ENCODE measurements at regions not wholly inside any gene's neighbourhood (a gene's known extent, or its start where the extent isn't known, plus 50 kb on each side); places are given as distances from the start of the nearest gene placed in this dataset.
"Not testable (repeated sequence)": the region's sequence is repeated elsewhere in the genome, so short reads cannot be mapped to it uniquely, and the experiment has no call there.

GRCh38 chr4:38468339-38468866 is 195.6 kb upstream of the KLF3 start:
- no peak for DNase-seq (ENCODE audit: low read depth in 2 of 2)

DNA sequence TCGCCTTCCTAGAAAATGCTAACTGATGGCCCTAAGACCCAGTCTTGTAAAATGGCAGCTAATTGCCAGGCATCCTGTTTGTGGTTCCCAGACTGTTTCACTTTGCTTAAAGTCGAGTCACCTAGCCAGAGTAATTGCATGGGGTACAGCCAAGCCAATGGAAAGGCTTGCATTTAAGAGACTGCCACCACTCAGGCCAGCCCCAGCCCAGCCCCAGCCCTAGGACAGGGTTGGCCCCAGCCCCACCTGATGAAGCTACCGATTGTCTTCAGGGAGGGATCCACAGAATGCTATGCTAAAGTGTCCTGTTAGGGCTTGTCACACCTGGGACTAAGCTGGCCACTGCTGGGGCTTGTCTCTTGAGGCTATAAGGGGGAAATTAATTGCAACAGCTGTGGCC is 194.6 kb upstream of the KLF3 start:
- no peak for DNase-seq (ENCODE audit: low read depth in 2 of 2)

DNA sequence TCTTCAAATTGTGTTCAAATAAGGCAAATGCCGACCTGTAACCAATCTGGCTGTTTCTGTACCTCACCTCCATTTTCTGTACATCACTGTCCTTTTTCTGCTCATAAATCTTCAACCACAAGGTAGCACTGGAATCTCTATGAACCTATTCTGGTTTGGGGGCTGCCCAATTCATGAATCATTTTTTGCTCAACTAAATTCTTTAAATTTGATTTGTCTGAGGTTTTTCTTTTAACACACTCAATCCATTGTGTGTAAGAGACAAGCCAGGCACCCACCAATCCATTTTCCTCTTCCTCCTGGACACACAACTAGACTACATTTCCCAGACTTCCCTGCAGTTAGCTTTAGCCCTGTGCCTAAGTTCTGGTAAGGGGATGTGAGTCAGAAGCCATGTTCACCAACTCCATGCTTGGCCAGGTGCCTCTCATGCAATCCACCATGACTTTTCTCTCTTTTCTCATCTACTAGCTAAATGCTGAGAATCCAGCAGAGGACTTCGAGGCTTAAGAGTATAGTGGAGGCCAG is 193.2 kb upstream of the KLF3 start:
- no peak for DNase-seq (ENCODE audit: low read depth in 2 of 2)

DNA sequence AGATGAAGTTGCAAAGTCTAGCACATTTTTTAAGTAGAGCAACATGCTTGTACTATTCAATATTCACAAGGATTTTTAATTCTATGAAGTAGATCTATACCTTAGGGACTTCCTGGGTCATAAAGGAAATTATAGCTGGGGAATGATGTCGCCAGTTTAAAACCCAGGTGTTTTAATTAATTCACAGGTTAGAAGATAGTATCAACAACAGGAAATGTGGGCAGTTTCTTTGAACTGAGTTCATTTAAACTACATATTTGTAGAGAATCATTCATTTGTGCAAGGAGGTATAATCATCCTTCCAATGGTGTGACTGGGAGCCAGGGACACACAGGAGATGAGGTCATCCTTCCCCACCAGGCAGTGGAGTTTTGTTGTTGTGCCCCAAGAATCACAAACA is 181.3 kb upstream of the KLF3 start:
- no peak for DNase-seq (ENCODE audit: low read depth in 2 of 2)

DNA sequence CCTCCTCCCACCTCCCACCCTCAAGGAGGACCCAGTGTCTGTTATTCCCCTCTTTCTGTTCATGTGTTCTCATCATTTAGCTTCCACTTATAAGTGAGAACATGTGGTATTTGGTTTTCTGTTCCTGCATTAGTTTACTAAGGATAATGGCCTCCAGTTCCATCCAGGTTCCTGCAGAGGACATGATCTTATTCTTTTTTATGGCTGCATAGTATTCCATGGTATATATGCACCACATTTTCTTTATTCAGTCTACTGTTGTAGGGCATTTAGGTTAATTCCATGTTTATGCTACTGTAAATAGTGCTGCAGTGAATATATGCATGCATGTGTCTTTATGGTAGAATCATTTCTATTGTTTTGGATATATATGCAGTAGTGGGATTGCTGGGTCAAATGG is 180.4 kb upstream of the KLF3 start:
- DNase-seq (ENCODE audit: low read depth in 2 of 2), result not testable (repeated sequence)

DNA sequence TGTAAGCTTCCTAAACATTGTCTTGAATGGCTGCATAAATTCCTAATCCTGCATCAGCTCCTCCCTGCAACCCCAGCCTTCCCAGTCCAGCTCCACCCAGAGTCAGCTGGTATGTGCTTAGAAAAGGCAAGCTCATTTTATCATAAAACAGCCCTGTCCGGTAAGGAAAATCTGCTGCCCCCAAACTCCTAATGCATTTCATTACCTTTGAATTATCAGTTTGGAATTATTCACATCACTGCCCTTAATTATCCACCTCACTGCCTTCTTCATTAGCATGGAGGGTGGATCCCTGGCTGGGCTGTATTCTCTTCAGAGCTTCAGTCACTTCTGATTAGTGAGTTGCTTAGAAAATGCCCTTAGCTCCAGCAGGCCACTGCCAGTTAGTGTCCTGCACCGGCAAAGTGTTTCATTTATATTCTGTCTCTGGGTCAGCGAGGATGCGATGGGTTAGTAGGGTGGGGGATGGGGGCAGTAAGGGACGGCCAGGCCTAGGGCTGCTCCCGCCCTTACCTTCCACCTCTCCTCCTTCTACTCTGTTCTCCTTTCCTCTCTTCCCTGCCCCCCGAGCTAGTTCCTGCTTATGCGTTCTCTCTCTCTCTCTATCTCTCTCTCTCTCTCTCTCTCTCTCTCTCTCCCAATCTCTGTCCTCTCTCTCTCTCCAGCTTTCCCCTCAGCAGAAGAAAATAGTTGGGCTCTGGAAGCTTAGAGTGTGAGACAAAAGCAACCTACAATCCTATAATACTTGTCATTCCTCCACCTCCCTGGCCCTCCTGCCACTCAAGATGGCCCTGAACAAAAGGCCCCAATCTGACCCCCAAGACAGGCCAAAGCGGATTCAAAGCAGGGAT is 174.8 kb upstream of the KLF3 start:
- no peak for DNase-seq (ENCODE audit: low read depth in 2 of 2)

DNA sequence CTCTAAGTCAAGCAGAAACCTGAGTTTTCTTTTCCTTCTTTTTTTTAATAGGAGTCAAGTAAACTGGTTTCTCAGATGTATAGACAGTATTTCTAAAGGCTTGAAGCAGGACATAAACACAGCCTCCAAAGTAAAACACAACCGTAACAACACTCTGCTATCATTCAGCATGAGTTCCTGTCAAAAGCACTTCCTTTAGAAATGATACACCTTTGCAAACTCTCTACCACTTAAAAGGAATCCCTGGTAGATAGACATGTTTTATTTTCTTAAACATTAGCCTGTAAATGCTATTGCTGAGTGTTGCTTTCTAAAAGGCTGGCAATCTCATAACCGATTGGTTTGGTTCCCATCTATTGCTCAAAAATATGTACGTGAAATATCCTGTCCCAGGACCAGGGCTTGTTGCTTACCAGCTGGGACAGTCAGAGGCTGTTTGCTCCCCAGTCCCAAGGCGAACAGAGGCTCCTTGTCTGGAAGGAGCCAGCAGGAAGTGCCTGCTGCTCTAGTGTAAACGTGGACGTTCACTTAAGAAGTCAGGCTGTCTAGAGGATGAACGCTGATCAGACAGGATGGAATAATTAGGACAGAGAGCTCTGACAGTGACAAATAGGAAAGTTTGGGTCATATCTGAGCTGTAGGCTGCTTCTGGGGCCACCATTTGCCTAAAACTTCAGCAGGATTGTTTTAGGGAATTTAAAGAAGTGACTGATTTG is 173.9 kb upstream of the KLF3 start:
- DNase-seq (ENCODE audit: low read depth in 2 of 2), result no peak

GRCh38 chr4:38490753-38491446 is 173.1 kb upstream of the KLF3 start:
- DNase-seq (ENCODE audit: low read depth in 2 of 2), result no peak

DNA sequence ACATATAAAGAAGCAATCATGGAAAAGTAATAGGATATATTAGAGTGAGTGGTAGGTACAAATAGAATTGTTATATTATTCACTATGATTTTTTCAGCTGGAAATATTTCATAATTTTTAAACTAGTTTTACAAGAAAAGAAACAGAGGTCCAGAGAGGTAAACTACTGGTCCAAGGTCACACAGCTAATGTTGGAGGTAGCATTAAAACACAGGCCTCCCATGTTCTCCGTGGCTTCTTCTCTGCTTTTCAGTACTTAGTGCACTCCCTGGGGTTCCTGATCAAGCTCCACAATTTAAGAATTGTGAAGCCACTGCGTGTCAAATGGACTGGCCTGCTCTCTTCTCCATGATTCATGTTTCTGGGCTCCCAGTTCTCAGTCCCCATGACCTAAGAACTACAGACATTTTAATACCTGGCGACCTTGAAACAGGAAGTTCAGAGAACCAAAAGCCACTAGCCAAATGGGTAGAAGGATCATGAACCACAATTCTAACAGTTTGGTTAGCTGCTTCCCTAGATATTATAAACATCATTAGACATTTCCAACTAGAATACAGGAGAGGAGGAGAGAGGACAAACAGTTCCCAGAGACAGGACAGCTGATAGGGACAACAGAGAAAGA is 172.0 kb upstream of the KLF3 start:
- no peak for DNase-seq (ENCODE audit: low read depth in 2 of 2)

- no peak for DNase-seq (ENCODE audit: low read depth in 2 of 2)
These were observed 170.9 kb upstream of the KLF3 start for GRCh38 chr4:38493066-38493465.

DNA sequence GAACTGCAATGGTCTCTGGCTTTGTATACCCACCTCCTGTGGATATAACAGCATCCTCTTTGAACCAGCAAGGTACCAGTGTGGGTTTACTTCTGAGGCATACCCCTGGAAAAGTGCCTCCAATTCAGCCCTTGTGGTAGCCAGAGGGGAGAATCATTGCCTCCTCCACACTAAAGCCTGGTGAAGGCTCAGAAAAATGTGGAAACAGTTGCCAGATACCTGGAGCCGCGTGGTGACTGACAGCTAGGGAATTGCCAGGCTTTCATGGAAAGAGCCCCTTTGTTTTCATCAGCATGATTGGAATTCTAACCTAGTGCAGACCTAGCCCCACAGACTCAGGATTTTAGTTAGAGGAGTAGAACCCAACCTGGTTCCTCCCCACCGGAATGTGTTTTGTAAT is 168.6 kb upstream of the KLF3 start:
- no peak for DNase-seq (ENCODE audit: low read depth in 2 of 2)

GRCh38 chr4:38497121-38497520 is 166.9 kb upstream of the KLF3 start:
- DNase-seq (ENCODE audit: low read depth in 2 of 2), result no peak

DNA sequence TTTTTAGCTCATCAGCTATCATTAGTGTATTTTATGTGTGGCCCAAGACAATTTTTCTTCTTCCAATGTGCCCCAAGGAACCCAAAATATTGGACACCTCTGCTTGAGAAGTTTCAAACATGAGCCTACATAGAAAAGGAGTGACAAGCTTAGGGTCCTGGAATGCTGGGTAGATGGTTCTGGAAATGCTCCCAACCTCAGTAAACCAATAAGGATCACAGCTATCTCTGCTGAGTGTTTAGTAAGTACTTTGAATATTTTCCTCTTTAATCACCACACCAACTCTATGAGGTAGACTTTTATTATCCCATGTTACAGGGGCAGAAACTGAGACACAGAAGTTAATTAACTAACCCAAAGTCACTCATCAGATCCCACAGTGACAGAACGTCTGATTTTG is 164.9 kb upstream of the KLF3 start:
- DNase-seq (ENCODE audit: low read depth in 2 of 2), result no peak

DNA sequence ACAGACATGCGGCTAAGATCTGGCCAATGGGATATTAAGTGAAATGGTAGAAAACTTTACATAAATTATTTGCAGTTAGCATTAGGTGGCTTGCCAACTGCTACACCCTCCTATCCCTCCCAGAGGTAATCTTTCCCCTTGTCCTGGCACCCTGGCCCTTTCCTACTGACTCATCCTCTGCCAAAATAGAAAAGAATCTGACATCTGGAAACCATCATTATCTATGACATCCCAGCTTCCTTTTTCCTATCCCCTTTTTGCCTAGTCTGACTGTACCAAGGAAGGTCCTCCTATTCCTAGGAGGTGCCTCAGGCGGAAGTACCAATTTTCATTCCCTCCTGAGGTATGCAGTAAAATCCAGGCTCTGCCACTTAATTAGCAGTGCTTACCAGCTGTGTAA is 163.6 kb upstream of the KLF3 start:
- DNase-seq (ENCODE audit: low read depth in 2 of 2), result no peak

- DNase-seq (ENCODE audit: low read depth in 2 of 2), result no peak
These were observed 162.3 kb upstream of the KLF3 start for GRCh38 chr4:38501698-38502097.

- no peak for DNase-seq (ENCODE audit: low read depth in 2 of 2)
These were observed 160.2 kb upstream of the KLF3 start for GRCh38 chr4:38503689-38504395.

GRCh38 chr4:38504396-38504715 is 159.6 kb upstream of the KLF3 start:
- DNase-seq (ENCODE audit: low read depth in 2 of 2), result no peak

GRCh38 chr4:38509551-38509950 is 154.4 kb upstream of the KLF3 start:
- DNase-seq (ENCODE audit: low read depth in 2 of 2), result no peak

- no peak for DNase-seq (ENCODE audit: low read depth in 2 of 2)
These were observed 153.8 kb upstream of the KLF3 start for GRCh38 chr4:38510201-38510600.

- DNase-seq (ENCODE audit: low read depth in 2 of 2), result no peak
These were observed 152.3 kb upstream of the KLF3 start for GRCh38 chr4:38511702-38512101.

DNA sequence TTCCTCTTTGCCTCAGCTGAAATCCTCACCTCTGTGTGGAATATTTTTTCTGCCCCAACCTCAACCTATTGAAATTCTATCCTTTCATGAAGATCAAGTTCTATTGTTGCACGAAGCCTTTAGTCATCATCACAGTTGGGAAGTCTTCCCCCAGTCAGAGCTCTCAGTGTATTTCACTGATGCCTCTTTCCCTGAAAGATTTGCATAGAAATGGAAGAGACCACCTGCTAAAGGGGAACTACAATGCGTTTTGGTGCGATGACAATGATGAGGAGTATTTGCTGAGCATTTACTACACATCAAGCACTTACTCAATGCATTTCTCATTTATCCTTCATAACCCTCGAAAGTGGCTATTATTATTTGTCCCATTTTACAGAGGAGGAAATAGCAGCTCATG is 151.2 kb upstream of the KLF3 start:
- no peak for DNase-seq (ENCODE audit: low read depth in 2 of 2)

All from activated CD4-positive, alpha-beta T cell treated with anti-CD3 and anti-CD28 coated beads for 24 hours (primary cell).